Mesendoderm (in vitro differentiated cells): ENCODE measurements at regions not wholly inside any gene's neighbourhood (a gene's known extent, or its start where the extent isn't known, plus 50 kb on each side); places are given as distances from the start of the nearest gene placed in this dataset.
A peak's percentile ranks its signal among the peaks of the same experiment; 100 is the strongest.

Experiments used
- DNase-seq: peaks from one replicate; pipeline ENCODE4 v3.0.0; 2013
- H2AK5ac ChIP-seq: 2 replicates; pipeline ENCODE4 v1.6.1; 2013; ENCODE audit warnings: low read length, inconsistent platforms
- H2BK120ac ChIP-seq: 2 replicates; pipeline ENCODE4 v1.6.1; 2013; ENCODE audit warnings: low read depth, mild to moderate bottlenecking, low read length, moderate library complexity, mixed read lengths
- H2BK15ac ChIP-seq: replicated peaks from 2 replicates; pipeline ENCODE4 v1.6.1; 2013; ENCODE audit warnings: low read depth, mild to moderate bottlenecking, moderate library complexity
- H2BK5ac ChIP-seq: 2 replicates; pipeline ENCODE4 v1.6.1; 2013; ENCODE audit warnings: low read length, inconsistent platforms
- H3K18ac ChIP-seq: 2 replicates; pipeline ENCODE4 v1.6.1; 2013; ENCODE audit warnings: mild to moderate bottlenecking, low read length, mixed read lengths
- H3K23ac ChIP-seq: one replicate; pipeline ENCODE4 v1.6.1; 2013; ENCODE audit warnings: low read length
- H3K27ac ChIP-seq: 2 replicates; pipeline ENCODE4 v1.5.1; 2013; ENCODE audit warnings: low read depth, mild to moderate bottlenecking, inconsistent platforms, low read length, moderate library complexity
- H3K27me3 ChIP-seq: 2 replicates; pipeline ENCODE4 v1.6.1; 2013; ENCODE audit warnings: low read length, control low read depth, mild to moderate bottlenecking, inconsistent platforms; ENCODE audit not compliant: insufficient read depth, poor library complexity
- H3K36me3 ChIP-seq: 2 replicates; pipeline ENCODE4 v1.6.1; 2013; ENCODE audit warnings: low read length, inconsistent platforms; ENCODE audit not compliant: control insufficient read depth, insufficient read depth
- H3K4ac ChIP-seq: one replicate; pipeline ENCODE4 v1.6.1; 2013; ENCODE audit warnings: low read depth, mild to moderate bottlenecking, low read length, moderate library complexity
- H3K4me1 ChIP-seq: 2 replicates; pipeline ENCODE4 v1.6.1; 2013; ENCODE audit warnings: low read depth, low read length, inconsistent platforms; ENCODE audit not compliant: control insufficient read depth
- H3K4me2 ChIP-seq: 2 replicates; pipeline ENCODE4 v1.6.1; 2013; ENCODE audit warnings: low read length
- H3K4me3 ChIP-seq: 2 replicates; pipeline ENCODE4 v1.5.1; 2013; ENCODE audit warnings: mild to moderate bottlenecking, low read length
- H3K56ac ChIP-seq: one replicate; pipeline ENCODE4 v1.6.1; 2013; ENCODE audit warnings: low read length
- H3K79me1 ChIP-seq: 2 replicates; pipeline ENCODE4 v1.6.1; 2013; ENCODE audit warnings: low read length, inconsistent platforms
- H3K79me2 ChIP-seq: 2 replicates; pipeline ENCODE4 v1.6.1; 2013; ENCODE audit warnings: mild to moderate bottlenecking, low read length; ENCODE audit not compliant: control insufficient read depth, insufficient read depth
- H3K9ac ChIP-seq: 2 replicates; pipeline ENCODE4 v1.6.1; 2013; ENCODE audit warnings: low read length, inconsistent platforms
- H4K5ac ChIP-seq: one replicate; pipeline ENCODE4 v1.6.1; 2013; ENCODE audit warnings: low read length
- H4K8ac ChIP-seq: one replicate; pipeline ENCODE4 v1.6.1; 2013; ENCODE audit warnings: low read depth, mild to moderate bottlenecking, control low read depth, low read length, moderate library complexity
- WGBS: extraction: QIAGEN DNeasy Blood & Tissue Kit; methylation state at CpG from one replicate; pipeline ENCODE4 v1.1.7; 2013; ENCODE audit warnings: low lambda C conversion rate, missing lambda C conversion rate; ENCODE audit not compliant: insufficient coverage; ENCODE audit errors: extremely low coverage; 5-methylcytosine and 5-hydroxymethylcytosine counted together

DNA sequence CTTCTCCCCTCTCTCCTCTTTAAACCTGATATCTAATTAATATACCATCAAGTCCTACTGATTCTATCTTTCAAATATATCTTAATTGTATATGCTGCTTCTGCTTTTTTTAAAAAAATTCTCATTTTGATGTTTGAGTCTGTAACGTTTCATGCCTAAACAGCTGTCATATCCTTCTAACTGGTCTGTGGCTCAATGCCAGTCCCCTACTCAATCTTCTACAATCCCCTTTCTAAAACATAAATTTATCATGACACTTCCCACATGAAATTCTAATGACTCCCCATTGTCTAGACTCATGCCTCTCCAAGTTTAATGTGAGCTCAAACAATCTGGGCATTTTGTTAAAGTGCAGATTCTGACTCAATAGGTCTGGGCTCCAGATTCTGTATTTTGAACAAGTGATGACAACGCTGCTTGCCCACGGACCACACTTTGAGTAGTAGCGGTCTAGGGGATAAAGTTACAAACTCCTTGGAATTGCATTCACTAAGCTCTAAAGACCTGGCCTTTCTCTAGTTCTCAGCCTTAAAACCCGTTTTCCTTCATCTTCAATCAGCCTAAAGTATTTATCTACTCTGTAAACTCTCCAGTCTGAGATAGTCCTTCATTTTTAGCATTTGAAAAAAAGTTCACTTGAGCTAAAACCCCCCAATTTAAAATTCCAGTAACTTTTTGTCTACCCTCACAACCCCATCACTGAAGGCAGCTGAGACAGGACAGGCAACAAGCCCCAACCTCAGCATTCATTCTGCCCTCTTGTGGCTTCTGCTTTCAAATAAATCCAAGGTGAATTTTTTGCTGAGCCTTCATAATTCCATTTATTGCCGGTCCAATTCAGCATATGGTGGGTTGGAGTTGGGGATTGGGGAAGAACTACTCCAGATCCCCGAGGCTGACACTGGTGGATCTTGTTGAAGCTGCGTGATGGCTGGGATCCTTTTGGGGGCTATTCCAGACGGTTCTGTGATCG lies 88.1 kb upstream of the THRB start:
- WGBS, result no CpG with 5 or more reads among the region's 10 CpGs
- H3K27ac ChIP-seq, result no peak overlapping the region
- H3K56ac ChIP-seq, result no peak overlapping the region
- no peak overlapping the region for H2BK15ac ChIP-seq
- no peak overlapping the region for H3K4me2 ChIP-seq
- H3K4ac ChIP-seq, result no peak overlapping the region
- no peaks in the 10 kb centered on the region for H3K79me1 ChIP-seq
- H2BK5ac ChIP-seq, result no peak overlapping the region
- no peaks in the 10 kb centered on the region for H3K79me2 ChIP-seq
- no peaks in the 10 kb centered on the region for H3K27me3 ChIP-seq
- no peak overlapping the region for H2AK5ac ChIP-seq
- H3K4me3 ChIP-seq, result no peak overlapping the region
- H4K5ac ChIP-seq, result no peak overlapping the region
- H3K18ac ChIP-seq, result no peak overlapping the region
- no peak overlapping the region for H4K8ac ChIP-seq
- no peak overlapping the region for H3K23ac ChIP-seq
- DNase-seq, result peak; percentile 23
- no peak overlapping the region for H3K9ac ChIP-seq
- H3K36me3 ChIP-seq, result no peaks in the 10 kb centered on the region
- no peak overlapping the region for H2BK120ac ChIP-seq
- H3K4me1 ChIP-seq, result peaks cover 2% of the 10 kb centered on the region

DNA sequence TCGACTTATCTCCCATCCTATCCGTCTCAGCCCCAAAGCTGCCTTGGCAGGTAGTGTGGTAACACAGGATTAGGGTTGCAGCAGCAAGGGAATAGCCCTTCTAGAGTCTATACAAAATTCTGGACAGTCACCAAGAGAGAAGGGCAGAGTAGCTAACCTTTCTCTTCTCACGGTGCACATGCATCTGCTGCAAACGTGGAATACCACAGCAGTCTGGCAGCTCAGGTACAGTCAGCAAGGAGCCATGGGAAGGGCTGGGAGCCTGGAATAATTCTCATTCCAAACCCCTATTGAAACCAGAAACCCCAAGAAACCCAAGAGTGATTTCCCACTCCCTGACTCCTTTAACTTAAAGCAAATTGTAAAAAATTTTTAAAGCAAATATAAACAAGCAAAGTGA lies 92.3 kb upstream of the THRB start:
- Histone ChIP-seq H3K56ac (no peak overlapping the region), H4K8ac (no peak overlapping the region), H2BK15ac (no peak overlapping the region), H3K4me1 (peaks cover 2% of the 10 kb centered on the region), H3K27ac (no peak overlapping the region), H3K4me3 (no peak overlapping the region), H3K23ac (no peak overlapping the region), H3K9ac (no peak overlapping the region), H2AK5ac (no peak overlapping the region), H3K4me2 (no peak overlapping the region), H3K79me1 (no peaks in the 10 kb centered on the region), H3K27me3 (no peaks in the 10 kb centered on the region), H2BK120ac (no peak overlapping the region), H3K36me3 (no peaks in the 10 kb centered on the region), H3K79me2 (no peaks in the 10 kb centered on the region), H4K5ac (no peak overlapping the region), H2BK5ac (no peak overlapping the region), H3K4ac (no peak overlapping the region), H3K18ac (no peak overlapping the region)
- DNase-seq, result no peak
- WGBS, result no CpG with 5 or more reads among the region's 4 CpGs

DNA sequence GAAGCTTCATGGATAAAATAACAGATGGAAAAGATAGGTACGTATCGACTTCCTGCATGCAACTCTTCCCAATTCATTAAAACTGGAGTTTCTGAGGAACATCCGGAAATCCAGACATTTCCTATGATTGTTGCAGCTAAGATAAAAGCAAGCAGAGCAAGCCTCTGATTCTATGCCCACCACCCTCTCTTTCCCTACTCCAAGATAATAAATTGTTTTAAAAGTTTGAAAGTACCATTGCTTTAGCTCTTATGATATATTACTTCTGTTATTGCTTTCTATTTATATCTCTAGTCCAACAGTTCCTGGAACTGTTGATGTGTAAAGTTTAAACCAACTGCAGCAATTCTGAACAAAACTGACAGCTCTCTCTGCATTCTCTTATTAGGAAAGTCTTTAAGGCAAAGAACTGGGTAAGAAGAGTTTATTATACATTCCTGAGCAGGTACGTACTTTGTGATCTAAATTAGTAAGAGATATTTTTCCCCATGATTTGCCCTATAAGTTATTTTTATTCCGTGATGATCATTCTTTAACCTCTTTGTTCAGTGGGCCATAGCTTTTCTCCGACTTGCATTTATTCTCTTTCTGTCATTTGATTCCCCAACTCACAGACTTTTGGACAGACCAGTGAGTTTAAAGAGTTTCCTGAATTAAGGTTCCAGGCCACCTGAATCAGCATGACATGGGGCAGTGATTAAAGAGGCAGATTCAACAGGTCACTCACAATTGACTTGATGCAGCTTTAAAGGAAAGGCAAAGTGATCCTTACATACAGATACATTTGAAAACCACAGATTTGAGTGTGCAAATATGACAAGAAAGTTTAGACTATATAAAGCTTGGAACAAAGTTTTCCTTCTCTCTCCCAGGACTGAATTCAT lies 94.2 kb upstream of the THRB start:
- H2BK15ac ChIP-seq, result no peak overlapping the region
- no peak overlapping the region for H3K4me3 ChIP-seq
- WGBS, result no CpG with 5 or more reads among the region's 6 CpGs
- H3K18ac ChIP-seq, result no peak overlapping the region
- H3K56ac ChIP-seq, result no peak overlapping the region
- H4K5ac ChIP-seq, result no peak overlapping the region
- H2BK5ac ChIP-seq, result no peak overlapping the region
- peaks cover 2% of the 10 kb centered on the region for H3K4me1 ChIP-seq
- H2BK120ac ChIP-seq, result no peak overlapping the region
- no peak overlapping the region for H3K9ac ChIP-seq
- H3K36me3 ChIP-seq, result no peaks in the 10 kb centered on the region
- no peak overlapping the region for H3K27ac ChIP-seq
- H3K4me2 ChIP-seq, result no peak overlapping the region
- no peak overlapping the region for H2AK5ac ChIP-seq
- H3K27me3 ChIP-seq, result no peaks in the 10 kb centered on the region
- DNase-seq, result no peak
- no peaks in the 10 kb centered on the region for H3K79me1 ChIP-seq
- no peak overlapping the region for H3K23ac ChIP-seq
- H3K4ac ChIP-seq, result no peak overlapping the region
- H4K8ac ChIP-seq, result no peak overlapping the region
- H3K79me2 ChIP-seq, result no peaks in the 10 kb centered on the region

DNA sequence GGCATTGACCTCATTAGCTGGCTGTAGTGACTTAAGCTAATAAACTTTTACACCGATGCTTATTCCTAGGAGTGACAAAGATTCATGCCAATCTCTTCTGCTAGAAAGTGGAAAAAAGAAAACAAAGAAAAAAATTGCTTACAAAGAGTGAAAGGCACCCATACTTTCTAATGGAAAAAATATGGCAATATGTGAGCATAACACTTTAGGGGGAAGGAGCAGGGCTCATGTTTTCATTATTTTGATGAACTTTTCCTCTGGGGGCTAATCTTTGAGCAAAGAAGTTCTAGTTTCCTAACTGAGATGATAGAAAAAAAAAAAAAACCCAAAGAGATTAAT lies 94.8 kb upstream of the THRB start:
- Histone ChIP-seq H3K56ac (no peak overlapping the region), H4K8ac (no peak overlapping the region), H4K5ac (no peak overlapping the region), H3K4me1 (peaks cover 2% of the 10 kb centered on the region), H3K4ac (no peak overlapping the region), H3K36me3 (no peaks in the 10 kb centered on the region), H3K27me3 (no peaks in the 10 kb centered on the region), H2BK120ac (no peak overlapping the region), H2BK5ac (no peak overlapping the region), H3K79me1 (no peaks in the 10 kb centered on the region), H3K79me2 (no peaks in the 10 kb centered on the region), H3K4me3 (no peak overlapping the region), H3K4me2 (no peak overlapping the region), H3K23ac (no peak overlapping the region), H2BK15ac (no peak overlapping the region), H3K18ac (no peak overlapping the region), H2AK5ac (no peak overlapping the region), H3K27ac (no peak overlapping the region), H3K9ac (no peak overlapping the region)
- DNase-seq, result no peak
- no CpG with 5 or more reads among the region's 1 CpG for WGBS

DNA sequence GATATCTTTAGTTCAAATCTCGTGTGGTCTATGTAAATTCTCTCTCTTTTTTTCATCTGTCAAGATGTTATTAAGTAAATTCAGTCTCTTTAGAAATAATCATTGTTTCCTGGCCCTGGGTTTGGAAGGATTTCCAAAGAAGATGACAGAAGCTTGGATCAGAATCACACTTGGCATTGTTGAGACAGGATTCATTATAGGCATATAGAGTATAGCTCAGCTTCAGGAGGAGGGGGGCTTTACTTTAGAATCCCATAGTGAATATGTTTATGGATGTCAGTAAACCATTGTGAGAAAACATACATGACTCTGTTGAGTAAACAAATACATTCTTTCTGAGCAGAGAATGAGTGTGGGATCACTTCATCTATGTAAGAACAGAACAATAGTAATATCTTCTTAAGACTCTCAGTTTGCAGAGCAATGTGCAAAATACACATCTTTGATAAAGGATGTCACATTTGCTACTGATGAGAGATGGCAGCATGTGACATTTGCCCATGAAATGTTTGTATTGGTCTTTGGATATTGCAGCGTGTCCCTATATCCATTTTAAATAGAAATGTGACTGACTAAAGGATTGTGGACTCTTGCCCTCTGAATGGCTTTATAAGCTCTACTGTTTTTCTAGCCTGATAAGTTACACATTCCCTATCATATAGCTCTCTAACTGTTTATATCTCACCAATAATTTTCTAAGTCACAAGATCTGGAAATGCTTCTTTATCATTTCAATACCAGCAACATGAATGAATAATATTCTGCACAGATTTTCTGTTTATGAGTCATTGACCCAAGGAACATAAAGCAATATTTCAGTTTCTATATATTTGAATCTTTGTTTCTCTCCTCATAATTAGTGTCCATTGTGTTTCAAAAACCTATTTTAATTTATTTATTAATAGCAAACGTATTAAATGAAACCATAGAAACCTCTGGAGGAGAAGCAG lies 95.6 kb upstream of the THRB start:
- DNase-seq, result no peak

More for the DNA sequence above, 95.6 kb upstream of the THRB start:
- no peaks in the 10 kb centered on the region for H3K79me1 ChIP-seq
- WGBS, result no CpG with 5 or more reads among the region's 3 CpGs
- no peak overlapping the region for H3K27ac ChIP-seq
- H2BK15ac ChIP-seq, result no peak overlapping the region
- no peak overlapping the region for H4K8ac ChIP-seq
- no peak overlapping the region for H2BK5ac ChIP-seq
- H4K5ac ChIP-seq, result no peak overlapping the region
- no peak overlapping the region for H3K18ac ChIP-seq
- no peak overlapping the region for H2AK5ac ChIP-seq
- H3K23ac ChIP-seq, result no peak overlapping the region
- no peaks in the 10 kb centered on the region for H3K27me3 ChIP-seq
- no peak overlapping the region for H3K56ac ChIP-seq
- H3K79me2 ChIP-seq, result no peaks in the 10 kb centered on the region
- H3K36me3 ChIP-seq, result no peaks in the 10 kb centered on the region
- H3K4me2 ChIP-seq, result no peak overlapping the region
- H3K4me1 ChIP-seq, result peaks cover 2% of the 10 kb centered on the region
- H3K4ac ChIP-seq, result no peak overlapping the region
- H3K4me3 ChIP-seq, result no peak overlapping the region
- no peak overlapping the region for H3K9ac ChIP-seq
- H2BK120ac ChIP-seq, result no peak overlapping the region
